ENCODE measurements at regions not wholly inside any gene's neighbourhood (a gene's known extent, or its start where the extent isn't known, plus 50 kb on each side); places are given as distances from the start of the nearest gene placed in this dataset.

DNA sequence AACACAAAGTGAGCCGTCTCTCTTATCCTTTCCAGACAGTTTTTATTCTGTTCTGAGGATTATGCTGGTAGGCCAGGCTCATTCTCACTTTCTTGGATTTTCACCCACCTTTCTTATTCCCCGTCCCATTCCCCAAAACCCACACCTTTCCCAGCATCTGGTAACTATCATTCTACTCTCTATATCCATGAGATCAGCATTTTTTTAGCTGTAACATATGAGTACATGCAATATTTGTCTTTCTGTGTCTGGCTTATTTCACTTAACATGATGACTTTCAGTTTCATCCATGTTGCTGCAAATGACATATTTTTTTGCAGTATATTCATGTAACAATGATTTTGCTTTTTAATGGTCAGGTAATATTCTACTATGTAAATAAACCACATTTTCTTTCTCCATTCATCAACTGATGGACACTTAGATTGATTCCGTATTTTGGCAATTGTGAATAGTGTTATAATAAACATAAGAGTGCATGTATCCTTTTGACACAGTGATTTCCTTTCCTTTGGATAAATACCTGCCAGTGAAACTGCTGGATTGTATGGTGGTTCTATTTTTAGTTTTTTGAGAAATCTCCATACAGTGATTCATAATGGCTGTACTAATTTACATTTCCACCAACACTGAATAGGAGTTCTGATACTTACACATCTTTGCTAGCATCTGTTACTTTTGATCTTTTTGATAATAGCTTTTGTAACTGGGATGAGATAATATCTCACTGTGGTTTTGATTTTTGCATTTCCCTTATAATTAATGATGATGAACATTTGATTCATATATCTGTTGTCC lies 289.3 kb downstream of the RPRM start:
- DNase-seq, result no peak

- no peak for DNase-seq
Measured at GRCh38 chr2:153179808-153180207, 298.8 kb downstream of the RPRM start.

GRCh38 chr2:153169609-153170008 lies 309.0 kb downstream of the RPRM start:
- DNase-seq, result no peak

DNA sequence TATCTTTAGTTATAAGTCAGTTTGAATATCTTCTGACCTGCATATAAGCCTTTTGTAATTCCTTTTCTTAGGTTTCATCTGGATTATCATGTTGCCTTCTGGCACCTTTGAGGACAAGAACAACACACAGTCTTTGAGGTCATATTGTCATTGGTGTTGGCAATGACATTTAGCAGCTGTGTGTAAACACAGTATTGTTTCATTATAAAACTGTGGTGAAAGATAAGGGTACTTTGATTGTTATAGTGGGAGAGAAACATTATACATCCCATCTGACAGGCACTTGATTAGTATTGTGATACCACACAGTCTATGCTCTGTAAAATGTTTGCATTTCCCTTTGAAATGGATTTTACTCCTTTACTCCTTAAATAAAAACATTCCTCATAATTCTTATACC lies 313.5 kb downstream of the RPRM start:
- DNase-seq, result no peak

GRCh38 chr2:153163055-153163454 lies 315.5 kb downstream of the RPRM start:
- peak in 1 of 2 donors; percentile 21 for DNase-seq

DNA sequence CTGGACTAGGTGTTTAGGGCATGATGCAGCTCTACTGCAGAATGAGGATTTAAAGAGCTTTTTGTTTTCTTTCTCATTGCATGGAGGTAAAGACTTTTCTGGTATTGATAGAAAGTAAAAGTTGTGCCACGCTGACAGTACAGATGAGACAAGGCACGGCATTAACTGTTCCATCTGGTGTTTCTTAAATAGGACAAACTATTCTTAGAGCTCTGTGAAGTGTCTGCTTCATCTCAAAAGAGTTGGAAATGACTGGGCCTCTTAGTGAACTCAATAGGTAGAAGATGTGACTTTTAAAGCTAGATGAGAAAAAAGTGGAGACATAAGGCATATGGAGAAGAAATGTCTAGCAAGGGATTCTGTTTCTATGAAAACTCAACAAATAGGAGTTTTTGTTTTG lies 321.8 kb downstream of the RPRM start:
- no peak for DNase-seq

DNA sequence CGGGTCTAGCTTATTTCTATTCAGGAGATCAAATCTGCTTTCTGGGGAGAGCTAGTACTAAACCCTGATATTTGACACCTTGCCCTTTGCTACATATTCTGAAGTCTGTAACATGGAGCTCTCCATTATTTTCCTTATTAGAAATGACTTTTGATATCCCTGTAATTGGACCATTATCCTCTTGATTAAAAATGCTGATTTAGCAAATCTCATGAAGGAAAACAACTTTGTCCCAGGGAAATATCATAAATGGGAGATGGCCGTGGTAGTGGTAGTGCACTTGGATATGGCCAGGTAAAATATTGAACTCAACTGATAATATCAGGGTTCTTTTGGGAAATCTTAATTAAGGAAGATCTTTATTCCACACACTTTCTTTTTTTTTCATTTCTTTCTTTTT lies 326.5 kb downstream of the RPRM start:
- DNase-seq, result no peak

- DNase-seq, result no peak
Measured at GRCh38 chr2:153145470-153145978, 333.0 kb downstream of the RPRM start.

DNA sequence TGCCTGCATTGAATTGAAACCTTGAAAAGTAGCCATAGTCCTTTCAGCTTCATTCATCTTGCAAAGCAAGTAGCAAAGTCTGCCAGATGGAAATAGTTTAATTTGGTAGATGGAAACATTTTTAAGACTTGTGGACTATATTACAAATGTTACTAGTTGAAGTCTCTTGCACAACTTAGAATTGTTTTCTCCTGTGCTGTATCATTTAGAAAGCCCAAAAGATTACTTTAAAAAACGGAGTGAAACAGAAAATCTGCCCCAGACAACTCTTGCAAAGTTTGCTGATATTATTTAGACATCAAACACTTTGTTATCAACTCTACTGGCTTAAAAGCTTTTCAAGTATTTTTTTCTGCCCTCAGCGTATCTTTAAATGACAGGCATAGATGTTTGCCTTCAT lies 335.0 kb downstream of the RPRM start:
- no peak for DNase-seq

DNA sequence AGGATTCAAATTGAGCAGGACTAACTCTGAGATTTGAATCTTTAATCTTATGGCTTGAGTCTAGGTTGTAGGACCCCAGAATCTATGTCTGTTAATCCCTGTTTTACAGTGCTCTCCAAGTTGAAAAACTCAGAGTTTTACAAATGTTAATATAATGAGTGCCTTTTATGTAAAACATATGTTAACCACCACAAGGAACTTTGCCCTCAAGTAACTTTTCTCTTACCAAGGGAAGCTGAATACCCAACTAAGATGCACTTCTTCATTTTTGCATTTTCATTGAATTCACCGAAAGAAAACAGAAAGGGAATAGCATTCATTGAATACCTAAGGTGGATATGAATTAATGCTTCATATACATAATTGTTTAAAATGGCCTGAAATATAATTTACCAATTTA lies 338.1 kb downstream of the RPRM start:
- DNase-seq, result no peak

DNA sequence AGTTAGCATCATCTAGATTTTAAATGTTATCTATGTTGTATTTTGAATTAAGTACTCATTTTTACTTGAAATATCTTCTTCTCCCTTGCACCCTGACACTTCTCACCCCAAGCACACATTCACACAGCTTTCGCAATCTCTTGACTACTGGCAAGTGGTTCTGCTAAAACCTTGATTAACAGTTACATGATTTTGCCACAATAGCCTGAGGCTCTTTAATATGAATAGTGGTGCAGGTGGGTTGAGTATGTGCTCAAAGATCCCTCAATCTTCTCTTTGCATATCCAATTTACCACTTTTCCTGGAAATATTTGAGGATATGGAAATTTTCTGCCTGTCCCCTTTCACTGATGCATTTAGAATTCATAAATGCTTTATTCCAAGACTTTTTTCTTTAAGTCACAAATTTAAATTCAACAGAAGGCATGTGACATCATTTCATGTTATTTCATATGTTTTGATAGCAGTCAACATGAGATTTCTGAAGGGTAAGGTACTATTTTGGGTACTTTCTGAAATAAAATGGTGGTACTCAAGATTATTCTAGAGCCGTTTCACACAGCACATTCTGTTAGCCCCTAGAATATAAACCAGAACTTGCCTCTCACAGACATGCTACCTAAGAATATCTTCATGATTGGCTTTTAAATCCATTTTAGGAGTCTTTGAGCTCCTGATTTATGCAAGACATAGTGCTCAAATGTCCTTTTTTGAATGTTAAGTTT lies 339.7 kb downstream of the RPRM start:
- DNase-seq, result no peak

- DNase-seq, result no peak
Measured at GRCh38 chr2:153136216-153136615, 342.3 kb downstream of the RPRM start.

GRCh38 chr2:153134725-153135124 lies 343.8 kb downstream of the RPRM start:
- DNase-seq, result no peak

DNA sequence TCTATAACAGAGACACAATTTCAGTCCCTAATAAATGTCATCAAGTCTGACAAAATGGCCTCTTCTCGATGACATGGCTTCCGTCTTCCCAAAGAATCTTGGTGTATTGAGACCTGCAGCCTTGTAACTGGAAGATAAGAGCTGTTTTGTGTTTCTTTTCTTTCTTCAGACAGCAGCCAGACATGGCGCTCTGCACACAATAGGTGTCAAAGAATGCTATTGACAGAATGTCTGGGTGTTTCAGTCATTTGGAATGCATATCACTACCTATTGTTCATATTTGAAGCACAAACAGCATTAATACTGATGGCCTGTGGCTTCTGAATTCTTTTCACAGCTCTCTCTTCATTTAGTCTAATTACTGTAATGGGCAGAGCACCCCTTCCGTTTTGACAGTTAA lies 344.8 kb downstream of the RPRM start:
- DNase-seq, result no peak

- DNase-seq, result no peak
Measured at GRCh38 chr2:153132418-153132817, 346.1 kb downstream of the RPRM start.

GRCh38 chr2:153115141-153115540 lies 363.4 kb downstream of the RPRM start:
- no peak for DNase-seq

DNA sequence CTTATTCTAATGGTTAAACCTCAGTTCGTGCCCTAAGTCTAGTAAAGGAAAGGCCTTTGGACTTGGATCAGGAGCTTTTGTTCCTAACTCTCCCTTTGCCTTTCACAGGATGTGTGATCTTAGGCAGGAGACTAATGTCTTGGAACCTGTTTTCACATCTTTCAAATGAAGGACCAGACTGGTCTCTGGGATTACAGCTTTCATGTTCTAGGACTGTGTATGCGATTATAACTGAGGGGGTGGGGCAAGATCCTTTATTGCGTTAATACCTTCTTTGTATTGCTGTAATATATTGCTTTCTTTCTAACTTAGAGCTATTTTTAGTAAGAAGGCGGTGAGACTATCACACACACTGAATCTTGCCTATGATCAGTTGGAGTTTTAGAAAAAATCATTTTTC lies 368.1 kb downstream of the RPRM start:
- DNase-seq, result no peak

GRCh38 chr2:153109793-153110192 lies 368.8 kb downstream of the RPRM start:
- DNase-seq, result no peak

DNA sequence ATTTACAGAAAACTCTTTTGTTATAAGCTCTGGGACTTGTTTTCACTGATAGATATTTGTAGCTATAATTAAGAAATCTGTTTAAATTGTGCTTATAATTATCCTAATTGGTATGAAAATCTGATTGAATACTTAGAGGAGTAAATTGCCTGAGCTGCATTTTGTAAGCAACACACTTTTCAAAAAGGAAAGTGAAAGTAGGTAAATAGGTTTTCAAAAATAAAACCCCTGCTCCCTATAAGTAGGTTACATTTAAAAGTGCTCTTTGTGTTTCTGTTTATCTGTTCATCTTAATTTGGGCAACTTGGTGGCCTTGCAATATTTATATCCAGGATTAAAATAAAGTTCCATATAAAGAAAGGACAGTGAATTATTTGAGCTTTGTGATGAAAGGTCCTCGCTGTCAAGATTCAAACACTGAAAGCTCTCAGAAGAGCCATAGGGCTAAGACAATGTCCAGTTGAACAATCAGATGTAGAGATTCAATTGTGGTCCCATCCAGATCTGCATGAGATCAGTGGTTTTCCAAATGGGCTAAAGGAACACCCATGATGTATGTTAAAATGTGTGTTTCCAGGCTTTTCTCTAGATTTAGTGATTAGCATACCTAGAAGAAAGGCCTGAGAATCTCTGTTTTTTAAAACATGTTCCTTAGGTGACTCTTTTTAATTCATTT lies 371.6 kb downstream of the RPRM start:
- no peak for DNase-seq

GRCh38 chr2:153105829-153106578 lies 372.6 kb downstream of the RPRM start:
- DNase-seq, result no peak

DNA sequence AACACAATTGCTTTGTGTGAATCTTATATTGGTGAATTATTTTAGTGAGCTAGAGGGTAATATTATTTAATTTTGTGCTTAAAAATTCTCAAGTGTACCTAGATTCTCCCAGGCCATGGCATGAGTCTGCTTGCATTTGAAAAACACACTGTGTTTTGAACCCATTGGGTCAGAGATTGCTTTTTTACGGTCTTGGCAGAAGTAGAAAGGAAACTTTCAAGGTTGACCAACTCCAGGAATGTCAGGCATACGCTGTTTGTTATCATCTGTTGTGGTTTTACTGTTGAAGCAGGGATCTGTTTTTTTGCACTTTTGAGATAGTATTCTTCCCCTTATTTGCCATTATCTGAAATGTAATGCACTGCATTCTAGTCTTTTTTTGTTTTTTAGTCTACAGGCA lies 377.4 kb downstream of the RPRM start:
- DNase-seq, result no peak

- no peak for DNase-seq
Measured at GRCh38 chr2:153100151-153100550, 378.4 kb downstream of the RPRM start.

- no peak for DNase-seq
Measured at GRCh38 chr2:153098073-153098472, 379.7 kb downstream of the ARL6IP6 start.

All from CD4-positive, alpha-beta T cell treated with Interleukin-4 for 1 hour (primary cell).